Cardiac muscle cell (in vitro differentiated cells and primary cell): ENCODE measurements at regions not wholly inside any gene's neighbourhood (a gene's known extent, or its start where the extent isn't known, plus 50 kb on each side); places are given as distances from the start of the nearest gene placed in this dataset.

ENCODE experiments used
- DNase-seq, 2 donors: peaks; one replicate each; pipeline versions ENCODE4 v3.0.0 to v3.0.0-alpha.2; 2010 to 2017; ENCODE audit warnings: low read depth in 1 of 2, low spot score in 1 of 2
- H3K27ac ChIP-seq: fragments of 200-600 bp; sonication (generic); 2 replicates; pipeline ENCODE4 v1.5.1; 2016
- H3K27me3 ChIP-seq: fragments of 200-600 bp; sonication (generic); 2 replicates; pipeline ENCODE4 v1.6.0; 2016; ENCODE audit warnings: control low read depth
- H3K36me3 ChIP-seq: fragments of 200-600 bp; sonication (generic); 2 replicates; pipeline ENCODE4 v1.5.1; 2016; ENCODE audit warnings: control low read depth
- H3K4me1 ChIP-seq: fragments of 200-600 bp; sonication (generic); 2 replicates; pipeline ENCODE4 v1.8.1; 2017; ENCODE audit warnings: low read depth, mild to moderate bottlenecking, mixed run types
- H3K4me3 ChIP-seq: fragments of 200-600 bp; sonication (generic); 2 replicates; pipeline ENCODE4 v1.5.1; 2016; ENCODE audit warnings: mild to moderate bottlenecking
- H3K9me3 ChIP-seq: fragments of 200-600 bp; sonication (generic); 2 replicates; pipeline ENCODE4 v1.5.1; 2017; ENCODE audit warnings: low read depth, mild to moderate bottlenecking, control low read depth
- CTCF ChIP-seq: IDR thresholded peaks from 2 replicates; pipeline ENCODE4 v1.5.1; 2012; ENCODE audit warnings: low read depth, mild to moderate bottlenecking, low read length

DNA sequence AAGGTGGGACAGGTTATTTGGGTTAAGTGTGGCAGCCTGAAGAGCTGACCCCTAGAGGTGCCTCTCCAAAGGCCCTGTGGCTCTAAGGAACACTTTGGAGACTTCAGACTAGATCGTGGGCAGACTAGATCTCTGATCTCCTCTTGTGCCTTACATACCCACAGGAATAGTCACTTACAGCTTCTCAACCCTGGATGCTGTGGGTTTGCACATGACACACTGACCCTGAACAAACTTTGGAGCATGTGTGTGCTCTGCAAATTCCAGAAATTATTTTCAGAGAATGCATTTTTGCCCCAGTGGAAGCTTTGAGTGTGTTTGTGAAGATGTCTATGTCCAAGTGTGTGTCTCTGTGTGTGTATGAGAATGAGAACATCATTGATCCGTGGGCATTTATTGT, 119.6 kb downstream of the EMX2 start:
- no peaks in the 10 kb centered on the region for H3K4me1 ChIP-seq
- no peak for TF ChIP-seq CTCF
- H3K4me3 ChIP-seq, result no peak overlapping the region
- no peak for DNase-seq
- H3K36me3 ChIP-seq, result no peaks in the 10 kb centered on the region
- H3K27me3 ChIP-seq, result no peaks in the 10 kb centered on the region
- H3K9me3 ChIP-seq, result no peaks in the 10 kb centered on the region
- H3K27ac ChIP-seq, result no peak overlapping the region

- Histone ChIP-seq H3K27me3 (no peaks in the 10 kb centered on the region), H3K36me3 (no peaks in the 10 kb centered on the region), H3K27ac (no peak overlapping the region), H3K4me1 (no peaks in the 10 kb centered on the region), H3K9me3 (no peaks in the 10 kb centered on the region), H3K4me3 (no peak overlapping the region)
- DNase-seq, result no peak
- TF ChIP-seq CTCF, result no peak
Observed at GRCh38 chr10:117662751-117663540, 120.4 kb downstream of the EMX2 start.

GRCh38 chr10:117663750-117664149, 121.2 kb downstream of the EMX2 start:
- H3K4me3 ChIP-seq, result no peak overlapping the region
- no peaks in the 10 kb centered on the region for H3K9me3 ChIP-seq
- H3K36me3 ChIP-seq, result no peaks in the 10 kb centered on the region
- peak in 1 of 2 donors; percentile 68 for DNase-seq
- no peaks in the 10 kb centered on the region for H3K27me3 ChIP-seq
- H3K4me1 ChIP-seq, result no peaks in the 10 kb centered on the region
- H3K27ac ChIP-seq, result no peak overlapping the region
- no peak for TF ChIP-seq CTCF

DNA sequence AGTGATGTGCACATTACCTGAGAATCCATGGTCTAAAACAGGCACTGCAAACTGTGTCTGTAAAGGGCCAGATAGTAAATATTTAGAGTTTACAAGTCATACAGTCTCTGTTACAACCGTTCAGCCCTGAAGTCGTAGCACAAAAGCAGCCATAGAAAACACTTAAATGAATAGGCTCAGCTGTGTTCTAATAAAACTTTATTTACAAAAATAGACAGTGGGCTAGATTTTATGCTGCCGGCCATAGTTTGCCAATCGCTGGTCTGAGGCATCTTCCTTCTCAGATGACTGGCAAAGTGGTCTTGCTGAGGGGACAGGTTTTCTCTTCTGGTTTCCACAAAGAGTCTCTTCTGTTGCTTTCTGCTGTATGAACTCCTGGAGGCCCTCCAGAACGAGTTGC, 121.7 kb downstream of the EMX2 start:
- Histone ChIP-seq H3K9me3 (no peaks in the 10 kb centered on the region), H3K36me3 (no peaks in the 10 kb centered on the region), H3K27ac (no peak overlapping the region), H3K27me3 (no peaks in the 10 kb centered on the region), H3K4me1 (no peaks in the 10 kb centered on the region), H3K4me3 (no peak overlapping the region)
- TF ChIP-seq CTCF, result no peak
- no peak for DNase-seq

DNA sequence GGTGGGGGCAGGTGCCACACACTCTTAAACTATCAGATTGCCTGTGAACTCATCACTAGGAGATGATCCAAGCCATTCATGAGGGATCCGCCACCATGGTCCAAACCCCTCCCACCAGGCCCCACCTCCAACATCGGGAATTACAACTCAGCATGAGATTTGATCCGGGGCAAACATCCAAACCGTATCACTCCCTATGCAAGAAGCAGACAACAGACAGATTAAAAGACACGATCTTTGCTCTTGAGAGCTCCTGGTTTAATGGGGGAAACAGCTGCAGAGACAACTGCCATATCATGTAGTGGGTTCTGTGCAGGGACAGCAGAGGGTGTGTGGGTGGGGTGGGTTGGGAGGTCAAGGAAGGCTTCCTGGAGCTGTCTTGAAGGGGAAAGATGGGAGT, 123.6 kb downstream of the EMX2 start:
- Histone ChIP-seq H3K27me3 (no peaks in the 10 kb centered on the region), H3K36me3 (no peaks in the 10 kb centered on the region), H3K4me1 (no peaks in the 10 kb centered on the region), H3K4me3 (no peak overlapping the region), H3K27ac (no peak overlapping the region), H3K9me3 (no peaks in the 10 kb centered on the region)
- TF ChIP-seq CTCF, result no peak
- no peak for DNase-seq
